Heart right ventricle (tissue), 16 donors: ENCODE measurements at regions not wholly inside any gene's neighbourhood (a gene's known extent, or its start where the extent isn't known, plus 50 kb on each side); places are given as distances from the start of the nearest gene placed in this dataset.

ENCODE experiments used
- ATAC-seq, 8 donors: fragments of 200-7000 bp; cut with Tn5 transposase; one replicate each; pipeline ENCODE4 v1.9.1; 2020; ENCODE audit warnings: mild to moderate bottlenecking in 8 of 8, moderate library complexity in 8 of 8, moderate number of reproducible peaks in 1 of 8
- DNase-seq, 2 donors: peaks; one replicate each; pipeline ENCODE4 v3.0.0-alpha.2; 2020
- H3K27ac ChIP-seq, 10 donors: fragments of 200-600 bp; sonication (generic) in 2 of 10; one replicate each; pipeline versions ENCODE4 v1.5.0 to v1.8.0; 2020 to 2022; ENCODE audit warnings: mild to moderate bottlenecking in 3 of 10
- H3K27me3 ChIP-seq, 7 donors: fragments of 200-600 bp; one replicate each; pipeline ENCODE4 v1.8.0; 2021 to 2022; ENCODE audit warnings: mild to moderate bottlenecking in 2 of 7
- H3K36me3 ChIP-seq, 9 donors: fragments of 200-600 bp; sonication (generic) in 1 of 9; one replicate each; pipeline versions ENCODE4 v1.5.0 to v1.8.0; 2020 to 2022; ENCODE audit warnings: mild to moderate bottlenecking in 2 of 9
- H3K4me1 ChIP-seq, 9 donors: fragments of 200-600 bp; sonication (generic) in 1 of 9; one replicate each; pipeline versions ENCODE4 v1.5.0 to v1.8.0; 2020 to 2022; ENCODE audit warnings: mild to moderate bottlenecking in 4 of 9
- H3K4me3 ChIP-seq, 10 donors: fragments of 200-600 bp; sonication (generic) in 2 of 10; one replicate each; pipeline versions ENCODE4 v1.5.0 to v1.8.0; 2020 to 2022; ENCODE audit warnings: mild to moderate bottlenecking in 7 of 10, moderate library complexity in 2 of 10
- H3K9me3 ChIP-seq, 11 donors: fragments of 200-600 bp in 10 of 11; sonication (generic) in 2 of 11; one replicate each; pipeline versions ENCODE4 v1.5.0 to v1.8.0; 2013 to 2022; ENCODE audit warnings: mild to moderate bottlenecking in 2 of 11, control low read depth in 1 of 11, moderate library complexity in 1 of 11
- CTCF ChIP-seq, 9 donors: fragments of 200-600 bp; sonication (generic) in 2 of 9; IDR thresholded peaks; one replicate each; pipeline versions ENCODE4 v1.5.0 to v1.8.0; 2021 to 2022; ENCODE audit warnings: antibody characterized with exemption in 9 of 9, mild to moderate bottlenecking in 5 of 9, moderate library complexity in 1 of 9
- WGBS, 2 donors: extraction: QIAGEN DNeasy Blood & Tissue Kit; methylation state at CpG; one replicate each; pipeline ENCODE4 v1.1.7; 2013; ENCODE audit warnings: inconsistent platforms in 1 of 2; 5-methylcytosine and 5-hydroxymethylcytosine counted together
- intact Hi-C, 10 donors: fragments of 100-400 bp; cut with DNase I; formaldehyde crosslinking; loops; one replicate each; pipeline versions ENCODE4 v1.11.1 to v1.14.2; 2022
- donor health status: Arrhythmogenic right ventricular cardiomyopathy.
- donor health status: ischemic (EF 13 %, LVEDD 7.1; RV severe dilation, severe dysfunction).
- donor health status: healthy with polysubstance abuse.
- donor health status: DM: no; HTN: yes; CAD: no.
- donor health status: DM: no; HTN: no; CAD: no.
- donor health status: ischemic (EF 25% LVEDD 6.9; RV normal size, moderate dysfunction).
- donor health status: ischemic (EF 25% LVEDD 5.7; RV mildly dilated, moderate dysfunction).
- donor health status: healthy.
- donor health status: DM: yes; HTN: yes; CAD: no.
- donor health status: Ischemic cardiomyopathy.
- donor health status: ischemic (EF 35%, LVEDD 5.7; RV mildly dilated, moderate dysfunction).
- donor health status: nonischemic (EF 11% LVEDD 7.7; RV severe dilation, severe dysfunction).
- donor health status: DM: yes; HTN: yes; CAD: no.
- donor health status: PGD.
- donor health status: ischemic (EF 29% LVEDD 5.4; RV normal size, mild dysfunction).
- donor health status: nonischemic (EF 23%, LVEDD 6.1; RV moderate dilation, normal function).

GRCh38 chr5:160511280-160511929, 89.8 kb downstream of the PTTG1 start:
- ATAC-seq (no peak), DNase-seq (no peak)
- peaks cover 0 to 22% (median 0%) of the 10 kb centered on the region in 9 donors for H3K4me1 ChIP-seq
- intact Hi-C loops: no loop called here
- H3K27ac ChIP-seq: no peak overlapping the region
- no peaks in the 10 kb centered on the region for H3K9me3 ChIP-seq
- H3K36me3 ChIP-seq: no peaks in the 10 kb centered on the region
- H3K27me3 ChIP-seq: peaks cover 0 to 39% (median 7%) of the 10 kb centered on the region in 7 donors
- 62 to 63% methylated on average over 12 of the region's 12 CpGs for WGBS, 2 donors
- TF ChIP-seq CTCF (IDR thresholded peaks at IDR 0.05): no peak
- no peak overlapping the region for H3K4me3 ChIP-seq
